HG02588 (cell line): ENCODE measurements at regions not wholly inside any gene's neighbourhood (a gene's known extent, or its start where the extent isn't known, plus 50 kb on each side); places are given as distances from the start of the nearest gene placed in this dataset.

Experiments used
- ATAC-seq: cut with Tn5 transposase; IDR thresholded peaks from one replicate; pipeline ENCODE4 v1.9.1; 2021; ENCODE audit warnings: mild to moderate bottlenecking, moderate library complexity; ENCODE audit not compliant: unreplicated experiment

GRCh38 chr2:217482056-217482710 lies 520.6 kb downstream of the TNS1 start:
- no peak for ATAC-seq

DNA sequence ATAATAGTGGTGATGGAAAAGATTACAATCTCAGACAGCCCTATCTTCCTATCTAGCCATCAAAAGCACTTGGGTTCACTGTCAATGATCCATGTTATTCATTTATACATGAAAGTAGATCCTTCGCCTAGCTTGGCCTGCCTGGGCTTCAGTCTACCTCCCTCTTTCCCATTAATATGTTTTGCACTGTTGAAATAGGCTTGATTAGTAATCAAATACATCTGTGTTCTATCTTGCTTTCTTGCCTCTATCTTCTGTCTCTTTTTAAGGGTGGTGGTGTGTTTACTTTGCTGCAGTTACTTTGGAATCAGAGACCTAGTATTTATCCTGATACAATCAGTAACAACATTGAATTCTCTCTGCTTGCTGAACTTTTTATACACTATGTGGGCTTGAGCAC lies 521.2 kb downstream of the TNS1 start:
- no peak for ATAC-seq

DNA sequence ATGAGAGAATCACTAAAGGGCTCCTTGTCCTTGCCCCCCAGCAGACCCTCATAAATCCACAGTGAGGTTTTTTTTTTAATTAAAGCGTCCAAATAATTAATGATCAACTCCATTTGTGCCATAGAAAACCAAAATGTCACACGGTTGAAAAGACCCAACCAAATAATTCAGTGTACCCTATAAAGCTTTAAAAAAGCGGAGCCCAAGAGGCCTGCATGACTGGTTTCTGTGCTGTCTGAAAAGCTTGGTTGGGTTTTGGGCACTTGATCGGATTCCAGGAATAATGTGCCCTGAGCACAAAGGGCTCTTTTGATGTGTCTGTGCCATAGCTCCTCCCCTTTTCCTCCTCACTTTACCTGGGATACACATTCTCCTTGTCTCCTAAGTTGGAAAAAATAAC lies 523.2 kb downstream of the TNS1 start:
- ATAC-seq: no peak

DNA sequence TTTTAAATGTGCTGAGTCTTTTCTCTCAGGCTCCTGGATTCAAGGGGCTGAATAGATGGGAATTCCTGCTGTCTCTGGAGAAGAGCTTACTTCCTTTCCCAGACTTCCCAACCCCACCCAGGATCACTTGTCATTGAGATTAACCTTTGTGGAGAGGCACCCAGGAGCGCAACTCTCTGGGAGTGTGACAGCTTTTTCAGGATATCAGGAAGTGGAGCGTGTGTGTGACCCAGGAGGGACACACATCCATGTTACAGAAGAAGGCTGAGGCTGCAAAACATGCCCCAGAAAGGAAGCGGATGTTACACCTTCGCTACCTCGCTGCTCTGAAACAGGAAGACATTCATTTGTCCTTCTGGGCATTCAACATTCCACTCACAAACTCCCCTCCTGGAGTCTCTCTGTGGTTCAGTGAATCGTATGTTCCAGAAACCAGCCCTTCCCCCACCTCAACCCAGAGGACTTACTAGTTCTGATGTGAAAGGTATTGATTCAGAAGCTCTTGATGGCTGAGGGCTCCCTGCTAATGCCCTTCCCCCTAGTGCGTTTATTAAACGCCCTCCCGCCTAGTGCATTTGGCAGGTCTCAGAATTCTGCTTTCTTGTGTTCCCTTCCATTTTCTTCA lies 523.9 kb downstream of the TNS1 start:
- ATAC-seq: no peak

DNA sequence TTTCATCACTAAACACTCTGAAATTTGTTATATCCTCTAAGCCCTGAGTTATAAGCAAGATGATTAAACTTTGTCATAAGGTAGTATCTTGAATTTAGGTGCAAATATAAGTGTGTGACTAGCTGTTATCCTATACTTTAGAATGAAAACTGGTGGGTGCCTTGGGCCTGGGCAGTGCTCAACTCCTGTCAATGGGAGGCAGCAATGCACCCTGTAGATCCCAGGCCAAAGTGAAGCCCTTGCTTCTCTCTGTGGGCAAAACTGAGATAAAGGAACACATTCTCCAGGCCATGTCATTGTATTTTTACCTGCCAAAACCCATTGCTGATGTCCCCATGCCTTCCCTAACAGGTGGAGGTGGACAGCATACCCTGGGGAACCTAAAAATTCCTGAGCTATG lies 525.2 kb downstream of the TNS1 start:
- ATAC-seq: no peak

- ATAC-seq: no peak
These were observed 527.0 kb downstream of the TNS1 start for GRCh38 chr2:217475791-217476190.

DNA sequence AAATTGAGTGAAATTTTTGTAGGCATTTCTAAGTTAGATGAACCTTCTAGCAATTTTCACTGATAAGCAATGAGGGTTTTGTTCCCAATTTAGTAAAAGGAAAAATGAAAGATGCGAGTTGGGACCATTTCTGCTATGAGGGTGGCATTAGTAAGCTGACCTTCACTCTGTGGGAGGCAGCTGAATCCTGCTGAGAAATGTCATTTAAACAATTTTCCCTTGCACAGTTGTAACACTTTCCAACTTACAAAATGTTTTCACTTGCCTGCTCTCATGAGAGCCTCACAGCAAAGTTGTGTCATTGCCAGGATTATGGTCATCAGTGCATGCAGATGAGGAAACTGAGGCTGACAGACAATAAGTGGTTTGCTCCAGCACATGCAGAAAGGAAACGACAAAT lies 527.7 kb downstream of the TNS1 start:
- no peak for ATAC-seq

DNA sequence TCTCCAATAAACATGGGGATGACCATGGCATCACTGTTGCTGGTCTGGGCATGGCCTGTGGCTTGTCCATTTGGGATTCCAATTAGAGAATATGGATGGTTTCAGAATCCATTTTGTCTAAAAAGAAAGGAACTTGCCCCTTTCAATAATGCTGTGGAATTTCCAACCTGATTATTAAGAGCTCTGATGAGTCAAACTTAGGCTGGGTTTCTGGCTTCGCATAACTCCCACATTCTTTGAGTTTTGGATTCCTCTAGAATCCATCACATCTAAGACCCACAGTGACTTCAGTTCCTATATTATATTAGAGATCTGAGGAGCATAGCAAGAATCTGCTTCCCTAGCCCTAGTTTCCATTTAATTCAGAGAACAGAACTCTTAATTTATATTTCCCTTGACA lies 531.5 kb downstream of the TNS1 start:
- no peak for ATAC-seq

DNA sequence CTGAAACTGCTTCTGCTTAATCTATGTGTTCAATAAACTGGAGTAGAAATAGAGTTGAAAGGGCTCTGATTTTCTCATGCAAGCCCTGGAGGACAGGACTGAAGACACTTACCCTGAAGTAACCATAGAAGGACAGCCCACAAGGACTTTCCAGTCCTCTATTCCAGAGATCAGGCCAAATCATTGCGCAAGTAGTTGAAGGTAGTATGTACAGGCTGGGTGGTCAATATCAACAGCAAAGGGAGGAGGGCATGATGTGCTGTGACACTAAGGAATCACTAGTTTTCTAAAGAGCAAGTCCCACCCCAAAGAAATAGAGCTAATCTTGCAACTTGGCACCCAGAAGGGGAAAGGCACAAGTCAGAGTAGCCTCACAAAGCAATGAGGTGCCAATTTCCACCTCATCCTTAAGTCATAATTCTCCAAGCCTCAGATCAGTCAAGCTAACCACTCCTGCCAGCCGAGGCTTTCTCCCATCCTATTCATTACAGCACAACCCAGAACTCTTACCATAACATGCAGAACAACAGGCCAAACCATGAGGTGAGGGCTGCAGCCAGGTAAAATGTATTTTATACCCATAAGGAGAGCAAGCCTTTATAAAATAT lies 533.5 kb downstream of the TNS1 start:
- no peak for ATAC-seq

DNA sequence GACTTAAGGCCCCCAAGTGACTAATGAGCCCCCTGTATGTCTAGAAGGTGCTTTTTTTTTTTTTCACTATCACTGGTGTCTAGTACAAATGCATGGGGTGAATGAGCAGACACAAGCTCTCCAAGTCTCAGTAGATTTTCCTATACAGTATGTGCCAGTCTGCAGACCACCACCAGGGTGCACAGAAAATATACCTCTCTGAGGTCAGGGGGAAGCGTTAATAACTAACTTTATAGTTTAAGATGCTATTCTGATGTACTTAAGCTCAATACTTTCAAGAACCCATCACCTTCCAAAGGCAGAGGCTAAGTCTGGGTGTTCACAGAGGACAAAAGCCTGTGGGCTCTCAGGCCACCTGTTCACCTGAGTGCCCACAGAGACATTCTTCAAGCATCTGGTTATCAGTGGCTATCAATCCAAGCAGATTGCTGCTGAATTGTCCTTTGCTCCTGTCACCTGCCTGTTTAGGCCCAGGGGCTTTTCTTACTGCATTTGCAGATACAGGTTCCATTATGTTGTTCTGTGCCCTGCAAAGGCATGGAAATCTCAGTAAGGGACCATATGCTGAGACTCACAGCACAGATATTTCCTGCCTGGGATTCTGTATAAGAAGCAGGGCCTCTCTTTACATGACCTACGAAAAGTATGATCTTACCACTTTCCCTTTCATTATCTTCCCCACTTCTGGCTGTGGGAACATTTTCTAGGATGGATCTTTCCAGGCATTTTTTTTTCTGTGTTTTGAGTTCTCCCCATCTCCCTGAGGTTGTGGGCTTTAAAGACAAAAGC lies 534.6 kb downstream of the TNS1 start:
- no peak for ATAC-seq

- no peak for ATAC-seq
These were observed 535.5 kb downstream of the TNS1 start for GRCh38 chr2:217467331-217467730.

DNA sequence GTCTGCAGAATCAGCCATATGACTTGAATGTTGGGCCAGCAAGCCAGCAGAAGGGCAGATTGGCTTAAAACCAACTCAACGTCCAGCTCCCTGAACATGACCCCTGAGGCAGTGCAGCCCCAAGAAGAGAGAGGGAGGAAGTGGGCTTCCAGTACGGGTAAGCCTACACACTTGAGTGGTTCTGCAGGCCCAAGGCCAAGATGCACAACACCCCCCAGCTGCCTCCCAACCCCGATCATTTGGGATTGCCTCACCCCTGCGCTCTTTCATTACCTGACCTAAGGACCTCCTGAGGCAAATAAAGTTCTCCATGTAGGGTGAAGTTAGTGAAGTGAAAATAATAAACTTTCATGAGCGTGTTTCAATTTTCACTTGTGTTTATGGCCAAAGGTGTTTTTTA lies 536.0 kb downstream of the TNS1 start:
- ATAC-seq: no peak

DNA sequence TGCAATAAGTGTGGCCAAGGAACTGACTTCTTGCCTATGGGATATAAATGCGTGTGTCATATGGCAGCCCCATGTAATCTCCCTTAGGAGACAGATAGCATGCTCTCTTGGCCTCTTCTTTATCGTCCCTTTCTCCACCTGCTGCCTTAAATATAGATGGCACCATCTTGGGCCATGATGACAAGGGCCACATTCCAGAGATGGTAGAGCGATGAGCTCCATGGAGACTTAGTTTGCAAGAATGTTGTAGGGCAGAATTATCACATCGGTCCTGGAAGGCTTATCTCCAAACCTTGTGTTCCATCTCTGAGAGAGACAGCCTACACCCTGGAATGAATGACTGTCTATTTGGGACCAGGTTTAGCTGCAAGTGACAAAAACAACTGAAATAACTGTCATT lies 536.7 kb downstream of the TNS1 start:
- no peak for ATAC-seq

- no peak for ATAC-seq
These were observed 537.7 kb downstream of the TNS1 start for GRCh38 chr2:217465100-217465499.

- ATAC-seq: no peak
These were observed 539.3 kb downstream of the TNS1 start for GRCh38 chr2:217463402-217464075.

DNA sequence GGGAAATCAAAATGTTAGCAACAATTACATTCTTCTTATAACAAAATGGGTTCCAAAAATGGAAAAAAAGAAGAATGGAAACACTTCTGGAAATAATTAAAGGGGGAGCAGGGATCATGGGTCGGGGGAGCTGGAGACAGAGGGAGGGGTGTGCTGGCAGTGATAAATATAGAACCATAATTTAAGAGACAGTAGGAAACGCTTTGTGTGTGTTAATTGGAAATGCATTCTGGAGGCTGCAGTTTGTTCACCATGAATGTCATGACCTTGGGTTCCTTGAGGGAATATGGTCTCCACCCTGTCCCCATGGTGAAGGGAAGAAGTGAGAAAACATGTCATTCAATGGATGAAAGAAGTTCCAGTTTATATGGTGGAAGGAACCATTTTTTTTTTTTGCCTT lies 540.7 kb downstream of the TNS1 start:
- no peak for ATAC-seq

DNA sequence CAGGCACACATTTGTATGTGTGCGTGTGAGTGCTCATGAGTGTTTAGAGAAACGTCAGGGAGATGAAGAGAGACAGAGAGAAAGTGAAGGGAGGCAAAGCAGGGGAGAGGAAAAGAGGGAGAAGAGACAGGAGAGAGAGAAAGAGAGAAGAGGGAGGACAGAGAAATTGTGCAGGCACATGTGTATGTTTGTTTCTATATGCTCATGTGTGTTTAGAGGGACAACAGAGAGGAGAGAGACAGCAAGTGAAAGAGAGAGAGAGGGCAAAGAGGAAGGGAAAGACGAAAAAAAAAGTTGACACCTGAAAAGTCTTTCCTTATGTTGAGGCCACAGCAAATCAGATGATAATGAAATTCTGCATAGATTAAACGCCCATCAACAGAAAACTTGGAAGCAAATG lies 541.1 kb downstream of the TNS1 start:
- ATAC-seq: no peak

DNA sequence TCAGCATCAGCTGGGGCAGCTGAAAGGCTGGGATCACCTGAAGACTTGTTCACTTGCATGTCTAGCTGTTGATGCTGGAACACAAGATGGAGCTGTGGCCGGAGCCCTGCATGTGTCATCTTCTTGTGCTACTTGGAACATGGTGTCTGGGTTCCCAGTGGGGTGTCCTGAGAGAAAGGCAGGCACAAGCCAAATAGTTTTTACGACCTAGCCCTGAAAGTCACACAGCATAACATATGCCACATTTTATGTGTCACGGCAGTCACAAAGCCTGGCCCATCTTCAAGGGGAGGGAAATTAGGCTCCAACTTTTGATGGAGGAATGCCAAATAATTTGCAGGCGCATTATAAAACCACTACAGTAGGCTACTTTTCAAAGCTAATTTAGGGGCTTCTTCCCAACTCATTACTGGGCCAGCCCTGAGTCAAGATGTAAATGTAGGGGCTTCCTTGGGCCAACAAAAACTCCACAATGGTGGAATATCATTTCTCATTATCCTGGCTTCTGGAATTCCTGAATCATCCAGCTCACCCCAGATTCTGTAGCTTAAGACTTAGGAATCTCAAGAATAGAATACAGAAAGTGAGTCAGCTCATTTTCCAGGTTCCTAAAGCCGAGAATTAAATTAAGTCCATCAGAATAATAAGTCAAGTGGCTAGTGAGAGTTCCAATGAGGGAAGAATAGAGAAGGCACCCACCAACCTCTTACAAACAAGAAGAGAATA lies 543.0 kb downstream of the TNS1 start:
- no peak for ATAC-seq

GRCh38 chr2:217459016-217459415 lies 543.8 kb downstream of the TNS1 start:
- no peak for ATAC-seq

DNA sequence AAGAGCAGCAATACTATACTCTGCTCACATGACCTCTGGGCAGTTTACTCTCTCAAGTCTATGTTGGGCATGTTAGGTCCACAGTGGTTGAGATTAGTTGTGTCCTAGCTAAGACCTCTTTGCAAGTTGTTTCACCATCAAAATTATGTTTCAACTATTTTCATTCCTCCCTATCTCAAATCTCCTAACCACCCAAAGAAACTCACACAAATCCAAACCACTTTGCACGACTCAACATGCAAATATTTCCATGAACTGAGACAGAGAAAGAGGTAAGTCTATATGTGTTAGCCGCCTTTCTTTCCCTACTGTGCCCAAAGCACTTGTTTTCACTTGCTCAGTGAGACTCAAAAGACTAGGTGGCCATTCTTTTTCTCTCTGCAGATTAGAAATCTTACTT lies 546.8 kb downstream of the TNS1 start:
- ATAC-seq: no peak

GRCh38 chr2:217452928-217453327 lies 549.9 kb downstream of the TNS1 start:
- ATAC-seq: no peak
